ENCODE measurements at regions not wholly inside any gene's neighbourhood (a gene's known extent, or its start where the extent isn't known, plus 50 kb on each side); places are given as distances from the start of the nearest gene placed in this dataset.

GRCh38 chr5:44252545-44252944, 136.7 kb downstream of the FGF10 start:
- Histone ChIP-seq H3K4me3 (ENCODE audit: low read length, poor library complexity, severe bottlenecking) (no peak overlapping the region), H3K4me2 (ENCODE audit: low read depth, low read length, poor library complexity, severe bottlenecking) (no peak overlapping the region), H3K27me3 (ENCODE audit: insufficient read depth, low read length, poor library complexity, severe bottlenecking) (no peaks in the 10 kb centered on the region), H3K79me2 (ENCODE audit: insufficient read depth, low read length) (no peaks in the 10 kb centered on the region), H3K36me3 (ENCODE audit: insufficient read depth, low read length) (no peaks in the 10 kb centered on the region), H2AFZ (ENCODE audit: low read length) (no peak overlapping the region), H3K9me3 (ENCODE audit: insufficient read depth, low read depth, low read length) (no peaks in the 10 kb centered on the region), H3K9me2 (replicated peaks; ENCODE audit: low read depth, low read length) (no peaks in the 10 kb centered on the region), H4K20me1 (ENCODE audit: insufficient read depth, low read length, poor library complexity, severe bottlenecking) (no peaks in the 10 kb centered on the region), H3K9ac (ENCODE audit: low read depth, low read length, poor library complexity, severe bottlenecking) (no peak overlapping the region), H3K4me1 (ENCODE audit: insufficient read depth, low read length, poor library complexity, severe bottlenecking) (no peaks in the 10 kb centered on the region), H3F3A (ENCODE audit: low read depth) (no peaks in the 10 kb centered on the region)
- TF ChIP-seq EZH2phosphoT487 (IDR thresholded peaks at IDR 0.05; ENCODE audit: borderline replicate concordance): no peak
- TF ChIP-seq CTCF (conservative IDR thresholded peaks at IDR 0.05; ENCODE audit: low read length): no peak

- Histone ChIP-seq H3K9me2 (replicated peaks; ENCODE audit: low read depth, low read length) (no peaks in the 10 kb centered on the region), H3K27me3 (ENCODE audit: insufficient read depth, low read length, poor library complexity, severe bottlenecking) (no peaks in the 10 kb centered on the region), H4K20me1 (ENCODE audit: insufficient read depth, low read length, poor library complexity, severe bottlenecking) (no peaks in the 10 kb centered on the region), H3K9ac (ENCODE audit: low read depth, low read length, poor library complexity, severe bottlenecking) (no peak overlapping the region), H2AFZ (ENCODE audit: low read length) (no peak overlapping the region), H3F3A (ENCODE audit: low read depth) (no peaks in the 10 kb centered on the region), H3K79me2 (ENCODE audit: insufficient read depth, low read length) (no peaks in the 10 kb centered on the region), H3K4me2 (ENCODE audit: low read depth, low read length, poor library complexity, severe bottlenecking) (no peak overlapping the region), H3K4me3 (ENCODE audit: low read length, poor library complexity, severe bottlenecking) (no peak overlapping the region), H3K36me3 (ENCODE audit: insufficient read depth, low read length) (no peaks in the 10 kb centered on the region), H3K4me1 (ENCODE audit: insufficient read depth, low read length, poor library complexity, severe bottlenecking) (no peaks in the 10 kb centered on the region), H3K9me3 (ENCODE audit: insufficient read depth, low read depth, low read length) (no peaks in the 10 kb centered on the region)
- TF ChIP-seq CTCF (conservative IDR thresholded peaks at IDR 0.05; ENCODE audit: low read length) (no peak), EZH2phosphoT487 (IDR thresholded peaks at IDR 0.05; ENCODE audit: borderline replicate concordance) (no peak)
Measured at GRCh38 chr5:44246986-44247385, 142.2 kb downstream of the FGF10 start.

GRCh38 chr5:44245935-44246334, 143.3 kb downstream of the FGF10 start:
- no peak overlapping the region for H3K4me3 ChIP-seq (ENCODE audit: low read length, poor library complexity, severe bottlenecking)
- no peaks in the 10 kb centered on the region for H3K4me1 ChIP-seq (ENCODE audit: insufficient read depth, low read length, poor library complexity, severe bottlenecking)
- no peak overlapping the region for H3K9ac ChIP-seq (ENCODE audit: low read depth, low read length, poor library complexity, severe bottlenecking)
- H3F3A ChIP-seq (ENCODE audit: low read depth): no peaks in the 10 kb centered on the region
- no peaks in the 10 kb centered on the region for H3K27me3 ChIP-seq (ENCODE audit: insufficient read depth, low read length, poor library complexity, severe bottlenecking)
- H3K79me2 ChIP-seq (ENCODE audit: insufficient read depth, low read length): no peaks in the 10 kb centered on the region
- no peaks in the 10 kb centered on the region for H4K20me1 ChIP-seq (ENCODE audit: insufficient read depth, low read length, poor library complexity, severe bottlenecking)
- no peaks in the 10 kb centered on the region for H3K9me3 ChIP-seq (ENCODE audit: insufficient read depth, low read depth, low read length)
- no peak for TF ChIP-seq CTCF (conservative IDR thresholded peaks at IDR 0.05; ENCODE audit: low read length)
- TF ChIP-seq EZH2phosphoT487 (IDR thresholded peaks at IDR 0.05; ENCODE audit: borderline replicate concordance): no peak
- H3K36me3 ChIP-seq (ENCODE audit: insufficient read depth, low read length): no peaks in the 10 kb centered on the region
- no peak overlapping the region for H2AFZ ChIP-seq (ENCODE audit: low read length)
- H3K4me2 ChIP-seq (ENCODE audit: low read depth, low read length, poor library complexity, severe bottlenecking): no peak overlapping the region
- H3K9me2 ChIP-seq (replicated peaks; ENCODE audit: low read depth, low read length): no peaks in the 10 kb centered on the region

All from Loucy (cell line).